HG03354 (cell line): ENCODE measurements at regions not wholly inside any gene's neighbourhood (a gene's known extent, or its start where the extent isn't known, plus 50 kb on each side); places are given as distances from the start of the nearest gene placed in this dataset.
"Not testable (repeated sequence)": the region's sequence is repeated elsewhere in the genome, so short reads cannot be mapped to it uniquely, and the experiment has no call there.

Experiments
- ATAC-seq: cut with Tn5 transposase; IDR thresholded peaks from one replicate; pipeline ENCODE4 v1.9.1; 2021; ENCODE audit warnings: mild to moderate bottlenecking; ENCODE audit not compliant: unreplicated experiment, poor library complexity, severe bottlenecking

DNA sequence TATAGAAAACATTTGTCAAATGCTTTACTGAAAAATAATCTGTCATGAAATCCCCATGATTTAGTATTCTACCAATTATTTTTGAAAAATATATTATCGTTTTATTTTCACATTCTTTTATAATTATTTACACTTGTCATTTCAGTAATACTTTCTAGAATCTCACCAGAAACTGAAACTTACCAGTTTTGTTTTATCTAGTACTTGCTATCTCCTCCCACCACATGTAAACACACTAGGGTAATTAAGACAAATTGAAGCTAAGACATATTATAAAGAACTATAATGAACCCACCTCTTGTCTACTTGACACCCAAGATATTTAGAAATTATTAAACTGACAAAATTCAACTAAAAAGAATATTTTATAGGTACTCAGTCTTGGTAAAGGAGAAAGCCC lies 51.5 kb upstream of the GRM3 start:
- ATAC-seq: no peak

- ATAC-seq: no peak
Observed at GRCh38 chr7:86574006-86574405, 69.7 kb upstream of the GRM3 start.

DNA sequence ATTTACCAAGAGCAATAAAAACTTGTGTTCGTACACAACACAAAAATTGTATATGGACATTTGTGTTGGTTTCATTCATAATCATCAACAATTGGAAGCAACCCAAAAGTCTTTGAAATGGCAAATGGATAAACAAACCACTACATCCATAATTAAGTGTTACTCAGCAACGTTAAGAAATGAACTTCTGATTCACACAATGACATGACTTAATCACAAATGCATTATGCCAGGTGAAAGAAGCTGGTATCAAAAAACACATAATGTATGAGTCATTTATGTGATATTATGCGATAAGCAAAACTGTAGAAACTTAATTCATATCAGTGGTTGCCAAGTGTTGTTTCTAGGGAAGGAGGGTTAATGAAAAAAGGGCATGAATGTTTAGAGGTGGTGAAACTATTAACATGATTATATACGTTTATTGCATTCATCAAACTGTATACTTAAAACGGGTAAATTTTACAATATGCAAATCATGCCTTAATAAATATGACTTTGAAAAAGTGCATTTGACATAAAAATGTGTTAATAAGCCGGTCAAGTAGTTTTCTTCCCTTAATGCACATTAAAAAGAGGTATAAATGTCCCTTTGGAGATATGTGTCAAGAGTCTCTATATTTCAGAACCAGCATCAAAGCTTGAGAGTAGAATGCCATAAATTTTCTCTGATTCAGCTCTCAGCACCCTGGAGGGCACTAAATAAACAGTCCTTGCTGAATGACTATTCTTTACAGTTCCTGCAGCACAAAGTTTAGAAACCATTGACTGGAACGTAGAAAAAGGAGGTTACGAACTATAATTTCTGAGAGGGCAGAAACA lies 84.8 kb upstream of the GRM3 start:
- ATAC-seq: no peak

DNA sequence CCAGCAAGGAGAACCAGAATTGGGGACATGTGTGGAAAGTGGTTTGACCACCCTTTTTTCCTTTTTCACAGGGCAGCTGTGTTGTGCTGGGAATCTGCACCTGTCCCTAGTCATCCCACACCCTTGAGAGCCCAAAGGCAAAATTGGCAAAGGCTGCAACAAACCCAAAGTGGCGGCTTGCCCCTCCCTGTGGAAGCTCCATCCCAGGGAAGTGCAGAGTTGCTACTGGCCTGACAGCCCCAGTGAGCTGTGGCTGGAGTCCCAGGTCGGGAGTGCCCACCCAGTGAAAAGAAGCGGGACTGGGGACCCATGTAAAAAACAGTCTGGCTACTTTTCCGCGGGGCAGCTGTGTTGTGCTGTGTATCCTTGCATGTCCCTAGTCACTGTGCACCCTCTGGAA lies 109.1 kb upstream of the GRM3 start:
- no peak for ATAC-seq

GRCh38 chr7:86504229-86504628 lies 139.5 kb upstream of the GRM3 start:
- ATAC-seq: no peak

GRCh38 chr7:86499986-86500385 lies 143.7 kb upstream of the GRM3 start:
- no peak for ATAC-seq

DNA sequence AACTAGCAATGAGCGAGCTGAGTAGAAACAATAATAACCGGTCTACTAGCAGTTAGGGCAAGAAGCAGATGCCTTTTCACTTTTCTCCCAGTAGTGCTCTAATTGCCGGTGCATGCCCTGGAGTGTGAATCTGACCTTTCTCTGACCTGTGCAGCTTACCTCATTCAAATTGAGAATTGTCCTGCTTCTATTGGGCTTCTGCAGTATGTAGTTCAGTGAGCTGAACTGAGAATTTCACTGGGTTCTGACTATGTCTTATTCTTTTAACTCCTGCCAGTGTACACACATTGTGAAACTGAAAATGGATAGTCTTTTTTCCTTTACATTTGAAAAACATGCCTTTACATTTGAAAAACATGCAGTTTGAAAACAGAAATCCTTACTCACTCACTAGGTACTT lies 157.9 kb upstream of the GRM3 start:
- ATAC-seq: no peak

GRCh38 chr7:86479144-86479543 lies 164.6 kb upstream of the GRM3 start:
- ATAC-seq: no peak

DNA sequence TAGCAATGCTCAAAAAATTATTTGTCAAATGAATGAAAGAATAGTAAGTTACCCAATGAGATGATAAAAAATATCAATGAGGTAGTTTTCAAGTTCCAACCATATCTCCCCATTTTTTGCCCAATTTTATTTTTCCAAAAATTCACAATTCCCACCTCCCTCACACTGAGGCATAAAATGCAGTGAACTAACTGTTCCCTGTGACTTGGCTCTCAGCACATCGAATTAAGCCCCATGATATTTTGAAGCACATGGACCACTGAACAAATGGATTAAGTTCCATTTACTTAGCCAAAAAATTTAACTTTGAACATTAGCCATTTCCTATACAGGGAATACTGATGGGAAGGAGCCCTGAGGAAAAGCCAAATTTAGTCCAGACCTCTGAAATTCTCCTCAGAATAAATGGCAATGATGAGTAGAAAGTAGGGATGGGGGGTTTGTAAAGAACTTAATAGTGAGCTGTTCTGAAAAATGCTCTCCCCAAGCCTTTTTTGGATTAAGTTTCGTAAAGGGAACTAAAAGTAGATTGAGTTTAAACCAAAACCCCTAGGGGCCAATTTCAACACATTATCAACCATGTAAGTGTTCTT lies 166.3 kb upstream of the GRM3 start:
- ATAC-seq: no peak

- no peak for ATAC-seq
Observed at GRCh38 chr7:86470763-86471162, 172.9 kb upstream of the GRM3 start.

- ATAC-seq: peak; percentile 99
Observed at GRCh38 chr7:86469680-86470295, 173.9 kb upstream of the GRM3 start.

DNA sequence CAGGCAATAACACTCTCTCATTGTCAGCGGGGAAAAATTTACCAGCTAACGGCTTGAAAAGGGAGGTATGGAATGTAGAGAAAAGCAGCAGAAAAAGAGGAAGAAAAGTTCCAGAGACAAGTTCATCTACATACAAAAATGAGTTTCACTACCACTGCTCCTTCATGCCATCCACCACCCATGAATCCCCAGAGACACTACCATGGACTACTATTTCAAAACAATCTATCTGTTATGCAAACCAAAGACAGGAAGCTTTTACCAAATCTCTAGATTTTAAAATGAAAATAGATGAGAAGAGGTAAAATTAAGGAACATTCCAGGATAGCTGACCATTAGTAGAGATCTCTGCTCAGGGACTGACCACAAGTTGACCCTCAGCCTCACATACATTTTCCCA lies 189.0 kb upstream of the GRM3 start:
- ATAC-seq: no peak

- ATAC-seq: no peak
Observed at GRCh38 chr7:86453454-86453853, 190.3 kb upstream of the GRM3 start.

GRCh38 chr7:86448856-86449255 lies 194.9 kb upstream of the GRM3 start:
- no peak for ATAC-seq

DNA sequence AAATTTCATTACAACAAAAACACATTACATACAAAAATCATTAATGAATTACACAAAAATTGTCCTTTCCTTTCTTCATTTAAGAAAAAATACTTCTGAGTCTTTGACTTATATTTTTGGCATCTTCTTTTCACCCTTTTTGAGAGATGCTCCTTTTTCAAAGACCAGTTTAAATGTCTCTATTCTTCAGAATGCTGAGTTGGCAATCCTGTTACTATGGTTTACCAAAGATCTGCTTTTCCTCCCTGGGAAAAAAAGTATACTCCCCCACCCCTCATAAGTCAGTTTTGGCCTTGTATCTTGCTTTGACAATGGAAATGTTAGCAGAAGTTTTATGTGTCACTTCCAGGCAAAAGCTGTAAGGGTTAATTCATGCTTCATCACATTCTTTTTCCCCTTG lies 198.4 kb upstream of the GRM3 start:
- no peak for ATAC-seq

GRCh38 chr7:86444245-86444644 lies 199.5 kb upstream of the GRM3 start:
- ATAC-seq: no peak

DNA sequence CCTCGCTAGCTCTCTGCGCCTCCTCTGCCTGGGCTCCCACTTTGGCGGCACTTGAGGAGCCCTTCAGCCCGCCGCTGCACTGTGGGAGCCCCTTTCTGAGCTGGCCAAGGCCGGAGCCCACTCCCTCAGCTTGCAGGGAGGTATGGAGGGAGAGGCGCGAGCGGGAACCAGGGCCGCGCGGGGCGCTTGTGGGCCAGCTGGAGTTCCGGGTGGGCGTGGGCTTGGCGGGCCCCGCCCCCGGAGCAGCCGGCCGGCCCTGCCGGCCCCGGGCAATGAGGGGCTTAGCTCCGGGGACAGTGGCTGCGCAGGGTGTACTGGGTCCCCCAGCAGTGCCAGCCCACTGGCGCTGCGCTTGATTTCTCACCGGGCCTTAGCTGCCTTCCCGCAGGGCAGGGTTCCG lies 203.3 kb upstream of the GRM3 start:
- ATAC-seq: not testable (repeated sequence)

DNA sequence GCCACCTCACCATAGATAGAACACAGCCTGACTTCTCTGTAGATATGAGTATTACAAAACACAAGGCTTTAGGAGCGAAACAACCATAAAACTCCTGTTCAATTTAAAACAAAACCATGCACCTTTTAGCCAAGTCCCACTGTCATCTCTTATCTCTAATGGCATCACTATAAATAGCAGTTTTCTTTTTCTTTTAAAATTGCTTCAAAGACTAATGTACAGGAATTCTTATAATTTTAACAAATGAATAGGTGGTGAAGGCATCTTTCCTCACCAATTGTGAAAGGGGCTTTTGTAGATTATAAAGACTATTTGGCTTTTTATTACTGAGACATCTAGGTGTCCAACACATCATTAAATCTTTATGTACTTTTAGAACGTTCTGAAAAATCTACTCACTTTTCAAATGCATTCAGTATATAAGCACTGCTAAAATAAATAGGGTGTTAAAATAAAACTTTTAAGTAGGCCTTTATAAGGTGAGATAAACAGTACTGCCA lies 205.7 kb upstream of the GRM3 start:
- ATAC-seq: no peak

- ATAC-seq: no peak
Observed at GRCh38 chr7:86431761-86432160, 211.9 kb upstream of the GRM3 start.

- ATAC-seq: no peak
Observed at GRCh38 chr7:86411814-86412213, 231.9 kb upstream of the GRM3 start.

DNA sequence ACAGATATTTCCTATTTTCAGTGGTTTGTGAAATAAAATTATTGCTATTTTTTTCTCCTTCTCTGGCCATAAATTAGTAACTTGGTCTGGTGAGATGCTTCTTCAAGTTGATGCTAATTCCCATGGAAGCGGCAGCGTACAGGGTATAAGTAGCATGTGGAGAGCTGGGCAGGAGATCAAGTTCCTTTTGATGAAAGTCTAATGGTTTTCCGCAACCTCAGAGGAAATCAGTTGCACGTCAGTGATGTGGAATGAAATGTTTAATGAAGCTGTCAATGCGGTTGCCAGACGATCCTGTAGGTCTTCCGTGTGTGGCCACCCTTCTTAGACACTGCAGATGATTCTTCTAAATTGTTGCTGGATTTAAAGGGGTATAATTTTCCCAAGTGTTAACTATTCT lies 236.4 kb upstream of the GRM3 start:
- no peak for ATAC-seq
